ENCODE measurements at regions not wholly inside any gene's neighbourhood (a gene's known extent, or its start where the extent isn't known, plus 50 kb on each side); places are given as distances from the start of the nearest gene placed in this dataset.

DNA sequence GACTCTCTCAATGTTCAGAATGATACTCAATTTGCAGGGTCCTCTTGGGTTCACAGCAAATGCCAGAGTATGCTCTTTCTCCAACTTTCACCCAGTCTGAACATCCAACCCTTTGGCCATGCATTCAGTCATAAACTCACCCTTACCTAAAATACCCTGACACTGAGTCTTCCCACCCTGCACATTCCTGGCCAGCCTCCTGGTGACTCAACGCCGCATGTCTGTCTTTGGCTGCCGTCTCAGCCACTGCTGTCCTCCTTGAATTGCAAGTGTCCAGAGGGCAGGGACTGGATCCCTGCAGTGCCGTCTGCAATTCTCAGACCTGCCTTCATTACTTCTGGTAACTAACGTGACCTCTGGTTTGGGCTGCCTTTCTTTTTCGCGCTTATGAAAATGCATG is 593.4 kb downstream of the QKI start:
- peaks cover 12% of the 10 kb centered on the region for H3K9me3 Mint-ChIP-seq (ENCODE audit: unreplicated experiment)
- no peak overlapping the region for H3K27ac Mint-ChIP-seq (ENCODE audit: unreplicated experiment)
- no peaks in the 10 kb centered on the region for H3K4me1 Mint-ChIP-seq (ENCODE audit: unreplicated experiment)
- no peak for DNase-seq (ENCODE audit: extremely low spot score, unreplicated experiment)
- H3K4me3 Mint-ChIP-seq (ENCODE audit: unreplicated experiment) = no peak overlapping the region
- no peaks in the 10 kb centered on the region for H3K27me3 Mint-ChIP-seq (ENCODE audit: unreplicated experiment)
- H3K36me3 Mint-ChIP-seq (ENCODE audit: unreplicated experiment) = no peaks in the 10 kb centered on the region
- TF ChIP-seq, protein P1, sequence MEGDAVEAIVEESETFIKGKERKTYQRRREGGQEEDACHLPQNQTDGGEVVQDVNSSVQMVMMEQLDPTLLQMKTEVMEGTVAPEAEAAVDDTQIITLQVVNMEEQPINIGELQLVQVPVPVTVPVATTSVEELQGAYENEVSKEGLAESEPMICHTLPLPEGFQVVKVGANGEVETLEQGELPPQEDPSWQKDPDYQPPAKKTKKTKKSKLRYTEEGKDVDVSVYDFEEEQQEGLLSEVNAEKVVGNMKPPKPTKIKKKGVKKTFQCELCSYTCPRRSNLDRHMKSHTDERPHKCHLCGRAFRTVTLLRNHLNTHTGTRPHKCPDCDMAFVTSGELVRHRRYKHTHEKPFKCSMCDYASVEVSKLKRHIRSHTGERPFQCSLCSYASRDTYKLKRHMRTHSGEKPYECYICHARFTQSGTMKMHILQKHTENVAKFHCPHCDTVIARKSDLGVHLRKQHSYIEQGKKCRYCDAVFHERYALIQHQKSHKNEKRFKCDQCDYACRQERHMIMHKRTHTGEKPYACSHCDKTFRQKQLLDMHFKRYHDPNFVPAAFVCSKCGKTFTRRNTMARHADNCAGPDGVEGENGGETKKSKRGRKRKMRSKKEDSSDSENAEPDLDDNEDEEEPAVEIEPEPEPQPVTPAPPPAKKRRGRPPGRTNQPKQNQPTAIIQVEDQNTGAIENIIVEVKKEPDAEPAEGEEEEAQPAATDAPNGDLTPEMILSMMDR (IDR thresholded peaks at IDR 0.05) = no peak

DNA sequence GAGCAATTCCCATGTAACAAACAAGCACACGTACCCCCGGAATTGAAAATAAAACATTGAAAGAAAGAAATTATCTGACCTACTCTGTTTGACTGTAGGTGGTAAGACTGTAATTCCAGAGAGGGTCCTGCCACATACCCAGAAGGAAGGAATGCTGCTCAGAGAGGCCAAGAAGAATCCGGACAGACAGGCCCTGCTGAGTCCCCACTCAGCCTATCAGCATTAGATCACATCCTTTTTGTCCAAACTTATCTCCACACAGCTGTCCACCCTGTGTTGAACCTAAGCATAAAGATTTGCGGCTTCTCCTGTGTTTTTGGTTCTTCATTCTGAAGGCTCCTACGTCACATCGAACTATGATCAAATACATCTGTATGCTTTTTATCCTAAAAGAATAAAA is 591.9 kb downstream of the QKI start:
- no peak overlapping the region for H3K27ac Mint-ChIP-seq (ENCODE audit: unreplicated experiment)
- H3K36me3 Mint-ChIP-seq (ENCODE audit: unreplicated experiment) = no peaks in the 10 kb centered on the region
- H3K4me1 Mint-ChIP-seq (ENCODE audit: unreplicated experiment) = no peaks in the 10 kb centered on the region
- no peak for DNase-seq (ENCODE audit: extremely low spot score, unreplicated experiment)
- H3K4me3 Mint-ChIP-seq (ENCODE audit: unreplicated experiment) = no peak overlapping the region
- peaks cover 18% of the 10 kb centered on the region for H3K9me3 Mint-ChIP-seq (ENCODE audit: unreplicated experiment)
- H3K27me3 Mint-ChIP-seq (ENCODE audit: unreplicated experiment) = no peaks in the 10 kb centered on the region
- TF ChIP-seq, protein P1 (IDR thresholded peaks at IDR 0.05) = no peak

DNA sequence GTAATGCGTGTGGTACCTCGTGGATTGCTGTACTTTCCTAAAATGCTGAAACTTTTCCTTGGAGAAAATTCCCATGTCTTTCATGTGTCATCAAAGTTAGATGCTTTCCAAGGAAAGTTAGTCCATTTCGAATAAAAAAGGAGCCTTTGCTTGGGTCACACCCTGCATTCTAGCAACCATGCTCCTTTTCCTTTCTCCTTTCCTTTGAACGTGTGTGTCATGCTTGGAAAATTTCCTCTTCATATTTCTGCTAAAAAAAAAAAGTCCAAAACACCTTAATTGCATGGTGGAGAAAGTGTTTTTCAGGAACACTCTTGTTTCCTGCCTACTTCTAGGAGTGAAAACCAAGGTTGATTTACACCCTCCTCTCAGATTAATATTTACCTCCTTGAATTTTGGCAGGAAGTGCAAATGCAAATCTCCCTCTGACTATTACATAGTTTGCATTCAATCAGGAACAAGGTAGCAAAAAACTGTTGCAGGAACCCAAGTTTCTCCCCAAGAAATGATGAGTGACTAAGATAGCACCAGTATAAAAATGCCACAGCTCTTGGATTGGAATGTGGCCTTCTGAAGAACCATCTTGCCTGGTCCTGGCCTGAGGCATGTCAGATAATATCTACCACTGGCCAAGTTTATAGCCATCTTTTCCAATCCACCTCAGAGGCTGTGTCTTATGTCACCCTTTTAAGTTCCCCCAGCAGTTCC is 590.6 kb downstream of the QKI start:
- peaks cover 18% of the 10 kb centered on the region for H3K9me3 Mint-ChIP-seq (ENCODE audit: unreplicated experiment)
- no peak for DNase-seq (ENCODE audit: extremely low spot score, unreplicated experiment)
- H3K27me3 Mint-ChIP-seq (ENCODE audit: unreplicated experiment) = no peaks in the 10 kb centered on the region
- no peaks in the 10 kb centered on the region for H3K4me1 Mint-ChIP-seq (ENCODE audit: unreplicated experiment)
- TF ChIP-seq, protein P1 (IDR thresholded peaks at IDR 0.05) = no peak
- H3K36me3 Mint-ChIP-seq (ENCODE audit: unreplicated experiment) = no peaks in the 10 kb centered on the region
- no peak overlapping the region for H3K4me3 Mint-ChIP-seq (ENCODE audit: unreplicated experiment)
- H3K27ac Mint-ChIP-seq (ENCODE audit: unreplicated experiment) = no peak overlapping the region

DNA sequence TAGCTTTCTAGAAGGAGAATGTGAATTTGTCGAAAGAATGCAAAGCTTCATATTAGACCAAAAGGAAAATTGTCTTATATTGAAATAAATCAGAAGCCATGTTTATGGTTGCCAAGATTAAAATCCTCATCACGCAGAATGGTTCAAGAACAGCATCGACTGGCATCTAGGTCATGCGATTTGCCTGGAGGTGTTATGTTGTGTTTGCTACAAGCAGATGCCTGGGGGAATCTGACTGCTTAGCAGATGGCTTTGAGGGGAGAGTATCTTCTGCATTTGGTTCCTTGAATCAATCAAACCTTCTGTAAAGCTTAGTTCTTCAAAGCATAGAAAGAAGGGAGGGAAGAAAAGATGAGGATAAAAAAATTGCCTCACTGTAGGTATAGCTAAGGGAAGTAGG is 585.8 kb downstream of the QKI start:
- Mint-ChIP-seq H3K27me3 (ENCODE audit: unreplicated experiment) (no peaks in the 10 kb centered on the region), H3K4me1 (ENCODE audit: unreplicated experiment) (no peaks in the 10 kb centered on the region), H3K36me3 (ENCODE audit: unreplicated experiment) (no peaks in the 10 kb centered on the region), H3K27ac (ENCODE audit: unreplicated experiment) (no peak overlapping the region), H3K9me3 (ENCODE audit: unreplicated experiment) (peaks cover 20% of the 10 kb centered on the region), H3K4me3 (ENCODE audit: unreplicated experiment) (no peak overlapping the region)
- TF ChIP-seq, protein P1 (IDR thresholded peaks at IDR 0.05) = no peak
- DNase-seq (ENCODE audit: extremely low spot score, unreplicated experiment) = no peak

DNA sequence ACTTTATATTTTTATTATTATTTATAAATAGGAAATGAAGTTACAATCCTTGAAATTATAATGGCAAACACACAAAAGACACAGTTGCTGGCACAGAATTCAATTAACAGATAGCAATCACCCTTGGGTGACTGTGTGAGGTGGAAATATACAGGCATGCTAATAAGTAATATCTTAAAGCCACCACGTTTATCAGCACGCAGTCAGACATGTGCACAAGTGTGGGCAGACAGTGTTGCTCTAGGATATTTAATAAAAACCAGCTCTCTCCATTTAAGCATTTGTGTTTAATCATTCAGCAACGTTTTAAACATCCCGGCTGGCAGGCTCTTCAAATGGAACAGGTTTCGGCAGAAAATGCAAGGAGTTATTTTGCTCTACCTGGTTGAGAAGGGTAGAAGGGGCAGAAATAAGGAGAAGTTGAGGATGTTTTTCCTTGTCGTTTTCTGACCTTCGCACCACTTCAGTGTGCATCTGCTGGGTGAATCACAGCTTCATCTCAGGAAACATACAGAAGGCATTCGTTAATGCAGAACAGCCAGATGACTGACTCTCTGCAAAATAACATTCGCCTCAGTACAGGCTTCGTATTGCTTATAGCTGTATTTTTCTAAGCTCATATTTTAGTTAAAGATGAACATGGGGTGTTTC is 585.1 kb downstream of the QKI start:
- H3K36me3 Mint-ChIP-seq (ENCODE audit: unreplicated experiment) = no peaks in the 10 kb centered on the region
- no peaks in the 10 kb centered on the region for H3K4me1 Mint-ChIP-seq (ENCODE audit: unreplicated experiment)
- no peak for DNase-seq (ENCODE audit: extremely low spot score, unreplicated experiment)
- peaks cover 20% of the 10 kb centered on the region for H3K9me3 Mint-ChIP-seq (ENCODE audit: unreplicated experiment)
- H3K27ac Mint-ChIP-seq (ENCODE audit: unreplicated experiment) = no peak overlapping the region
- H3K4me3 Mint-ChIP-seq (ENCODE audit: unreplicated experiment) = no peak overlapping the region
- no peaks in the 10 kb centered on the region for H3K27me3 Mint-ChIP-seq (ENCODE audit: unreplicated experiment)
- TF ChIP-seq, protein P1 (IDR thresholded peaks at IDR 0.05) = no peak
